ENCODE measurements at regions not wholly inside any gene's neighbourhood (a gene's known extent, or its start where the extent isn't known, plus 50 kb on each side); places are given as distances from the start of the nearest gene placed in this dataset.

- no peaks in the 10 kb centered on the region for H3K79me2 ChIP-seq (ENCODE audit: control insufficient read depth, insufficient read depth, low read length)
Measured at GRCh38 chr3:61446341-61446740, 115.0 kb upstream of the PTPRG start.

GRCh38 chr3:61448378-61448777, 113.0 kb upstream of the PTPRG start:
- dilution Hi-C loops (cut with MboI; ENCODE audit: extremely low pct_ligation_motif_present, low sequenced_read_pairs), result no loop called here
- H3K4me3 ChIP-seq (ENCODE audit: control insufficient read depth in 2 of 3, extremely low read depth in 1 of 3, insufficient read depth in 2 of 3, low read depth in 1 of 3, low read length in 3 of 3), result no peak overlapping the region
- TF ChIP-seq CTCF (optimal IDR thresholded peaks at IDR 0.05 in 1 of 3, IDR thresholded peaks at IDR 0.05 in 1 of 3, conservative IDR thresholded peaks at IDR 0.05 in 1 of 3; ENCODE audit: extremely low read depth in 1 of 3, insufficient read depth in 2 of 3, low read length in 3 of 3) (no peak), EZH2 (IDR thresholded peaks at IDR 0.05; ENCODE audit: low read length) (no peak)

More at GRCh38 chr3:61446341-61446740, 115.0 kb upstream of the PTPRG start:
- no peak for TF ChIP-seq CTCF (optimal IDR thresholded peaks at IDR 0.05 in 1 of 3, IDR thresholded peaks at IDR 0.05 in 1 of 3, conservative IDR thresholded peaks at IDR 0.05 in 1 of 3; ENCODE audit: extremely low read depth in 1 of 3, insufficient read depth in 2 of 3, low read length in 3 of 3)
- no peak for TF ChIP-seq EZH2 (IDR thresholded peaks at IDR 0.05; ENCODE audit: low read length)
- dilution Hi-C loops (cut with MboI; ENCODE audit: extremely low pct_ligation_motif_present, low sequenced_read_pairs), result no loop called here
- Histone ChIP-seq H3K4me3 (ENCODE audit: control insufficient read depth in 2 of 3, extremely low read depth in 1 of 3, insufficient read depth in 2 of 3, low read depth in 1 of 3, low read length in 3 of 3) (no peak overlapping the region), H4K20me1 (ENCODE audit: control insufficient read depth, extremely low read depth, insufficient read depth, low read length) (no peaks in the 10 kb centered on the region), H3K4me2 (ENCODE audit: control insufficient read depth, extremely low read depth, insufficient read depth, low read depth, low read length) (no peak overlapping the region), H3K9ac (ENCODE audit: control insufficient read depth, extremely low read depth, insufficient read depth, low read length) (no peak overlapping the region), H3K9me3 (ENCODE audit: control insufficient read depth, low read depth, low read length) (no peaks in the 10 kb centered on the region), H3K27me3 (ENCODE audit: control insufficient read depth, extremely low read depth, insufficient read depth, low read length) (no peaks in the 10 kb centered on the region), H3K4me1 (ENCODE audit: control insufficient read depth, extremely low read depth, insufficient read depth, low read length) (no peaks in the 10 kb centered on the region), H2AFZ (ENCODE audit: control insufficient read depth, low read length) (no peak overlapping the region), H3K9me1 (ENCODE audit: control insufficient read depth, extremely low read depth, insufficient read depth, low read length) (no peaks in the 10 kb centered on the region), H3K36me3 (ENCODE audit: control insufficient read depth in 2 of 2, extremely low read depth in 1 of 2, insufficient read depth in 2 of 2, low read length in 2 of 2) (no peaks in the 10 kb centered on the region), H3K27ac (ENCODE audit: control insufficient read depth, insufficient read depth, low read length) (no peak overlapping the region)
- no peak for FAIRE-seq
- DNase-seq (ENCODE audit: low read depth, low spot score), result no peak

More at GRCh38 chr3:61448378-61448777, 113.0 kb upstream of the PTPRG start:
- H2AFZ ChIP-seq (ENCODE audit: control insufficient read depth, low read length), result no peak overlapping the region
- no peaks in the 10 kb centered on the region for H3K36me3 ChIP-seq (ENCODE audit: control insufficient read depth in 2 of 2, extremely low read depth in 1 of 2, insufficient read depth in 2 of 2, low read length in 2 of 2)
- no peaks in the 10 kb centered on the region for H4K20me1 ChIP-seq (ENCODE audit: control insufficient read depth, extremely low read depth, insufficient read depth, low read length)
- H3K79me2 ChIP-seq (ENCODE audit: control insufficient read depth, insufficient read depth, low read length), result no peaks in the 10 kb centered on the region
- H3K9me3 ChIP-seq (ENCODE audit: control insufficient read depth, low read depth, low read length), result no peaks in the 10 kb centered on the region
- DNase-seq (ENCODE audit: low read depth, low spot score), result no peak
- FAIRE-seq, result no peak
- H3K4me2 ChIP-seq (ENCODE audit: control insufficient read depth, extremely low read depth, insufficient read depth, low read depth, low read length), result no peak overlapping the region
- peaks cover 8% of the 10 kb centered on the region for H3K4me1 ChIP-seq (ENCODE audit: control insufficient read depth, extremely low read depth, insufficient read depth, low read length)
- no peak overlapping the region for H3K9ac ChIP-seq (ENCODE audit: control insufficient read depth, extremely low read depth, insufficient read depth, low read length)
- H3K27ac ChIP-seq (ENCODE audit: control insufficient read depth, insufficient read depth, low read length), result no peak overlapping the region
- no peaks in the 10 kb centered on the region for H3K9me1 ChIP-seq (ENCODE audit: control insufficient read depth, extremely low read depth, insufficient read depth, low read length)
- H3K27me3 ChIP-seq (ENCODE audit: control insufficient read depth, extremely low read depth, insufficient read depth, low read length), result no peaks in the 10 kb centered on the region
